GM12878 (cell line): ENCODE measurements at regions not wholly inside any gene's neighbourhood (a gene's known extent, or its start where the extent isn't known, plus 50 kb on each side); places are given as distances from the start of the nearest gene placed in this dataset.

ENCODE experiments used
- ATAC-seq: fragments of 200-7000 bp; cut with Tn5 transposase; 3 replicates; pipeline ENCODE4 v1.9.1; 2020; ENCODE audit warnings: mild to moderate bottlenecking, moderate library complexity
- BruUV-seq: library from RNA; stranded (reverse); fragments of 400-500 nt; replicated peaks from 2 replicates; lab custom pipeline; 2021; lab: Mats Ljungman, UMichigan
- CTCF ChIA-PET: fragments of 300-600 bp; sonication (Branson Sonifier 250); formaldehyde crosslinking; extraction: SDS; loops from one replicate; lab custom pipeline; 2021; ENCODE audit warnings: inconsistent platforms; lab: Yijun Ruan, JAX
- POLR2A ChIA-PET: fragments of 350-600 bp; formaldehyde crosslinking; extraction: SDS; loops from one replicate; lab custom pipeline; 2021; ENCODE audit warnings: inconsistent platforms; lab: Charles Lee
- RAD21 ChIA-PET: fragments of 300-600 bp; sonication (Branson Sonifier 250); formaldehyde crosslinking; loops from one replicate; lab custom pipeline; 2023; ENCODE audit warnings: antibody characterized with exemption; ENCODE audit not compliant: unreplicated experiment; lab: Charles Lee
- SMC1A ChIA-PET: fragments of 300-600 bp; sonication (Branson Sonifier 250); formaldehyde crosslinking; loops from one replicate; lab custom pipeline; 2023; ENCODE audit not compliant: unreplicated experiment, uncharacterized antibody; lab: Charles Lee
- DNase-seq: peaks from one replicate; pipeline ENCODE4 v3.0.0-alpha.2; 2011; ENCODE audit warnings: low read depth, low spot score
- FAIRE-seq: peaks from 3 replicates; lab custom pipeline; 2011; peaks lifted over from hg19 to GRCh38; lab: Jason Lieb, UNC
- H2AFZ ChIP-seq: 2 replicates; pipeline ENCODE4 v1.6.0; 2011; ENCODE audit warnings: low read depth, low read length, control low read depth; ENCODE audit not compliant: control insufficient read depth
- H3K27ac ChIP-seq: 2 replicates; pipeline ENCODE4 v1.5.1; 2011; ENCODE audit warnings: control low read depth; ENCODE audit not compliant: control insufficient read depth, insufficient read depth
- H3K27me3 ChIP-seq, 2 experiments: replicated peaks in 1 of 2; 2 replicates each; pipeline versions ENCODE4 v1.6.0 to v1.6.1; 2011; ENCODE audit warnings: low read length in 1 of 2; ENCODE audit not compliant: control insufficient read depth in 2 of 2, insufficient read depth in 2 of 2
- H3K36me3 ChIP-seq, 2 experiments: 2 replicates each; pipeline ENCODE4 v1.5.1; 2011; ENCODE audit warnings: low read length in 1 of 2; ENCODE audit not compliant: control insufficient read depth in 2 of 2, insufficient read depth in 2 of 2
- H3K4me1 ChIP-seq: 2 replicates; pipeline ENCODE4 v1.6.1; 2011; ENCODE audit warnings: mild to moderate bottlenecking, low read length, moderate library complexity, mixed read lengths; ENCODE audit not compliant: control insufficient read depth, insufficient read depth
- H3K4me2 ChIP-seq: 2 replicates; pipeline ENCODE4 v1.6.0; 2011; ENCODE audit warnings: control low read depth; ENCODE audit not compliant: control insufficient read depth, insufficient read depth
- H3K4me3 ChIP-seq: fragments of 200-600 bp; sonication (generic); 2 replicates; pipeline ENCODE4 v1.5.1; 2016
- H3K79me2 ChIP-seq: 2 replicates; pipeline ENCODE4 v1.6.0; 2011; ENCODE audit warnings: low read length; ENCODE audit not compliant: control insufficient read depth, insufficient read depth
- H3K9ac ChIP-seq: 2 replicates; pipeline ENCODE4 v1.8.0; 2011; ENCODE audit warnings: low read length, control low read depth, mixed read lengths; ENCODE audit not compliant: control insufficient read depth, insufficient read depth
- H3K9me3 ChIP-seq: replicated peaks from 3 replicates; pipeline ENCODE4 v1.5.1; 2011; ENCODE audit warnings: mild to moderate bottlenecking, low read length; ENCODE audit not compliant: control insufficient read depth, insufficient read depth
- H4K20me1 ChIP-seq: 2 replicates; pipeline ENCODE4 v1.6.0; 2011; ENCODE audit not compliant: control insufficient read depth, insufficient read depth
- CTCF ChIP-seq, 3 experiments: IDR thresholded peaks in 2 of 3; conservative IDR thresholded peaks in 1 of 3; 2 replicates each; pipeline ENCODE4 v1.5.1; 2011; ENCODE audit warnings: low read depth in 3 of 3, low read length in 3 of 3, mild to moderate bottlenecking in 3 of 3, control low read depth in 2 of 3, moderate library complexity in 2 of 3, inconsistent platforms in 1 of 3, mixed read lengths in 1 of 3; ENCODE audit not compliant: control insufficient read depth in 2 of 3, insufficient read depth in 1 of 3; ENCODE audit errors: extremely low read depth in 1 of 3
- KDM1A ChIP-seq: fragments of 200-600 bp; sonication (generic); IDR thresholded peaks from 2 replicates; pipeline ENCODE4 v1.6.1; 2016; ENCODE audit warnings: borderline replicate concordance
- POLR2A ChIP-seq: IDR thresholded peaks from 2 replicates; pipeline ENCODE4 v1.6.1; 2011; ENCODE audit warnings: low read depth, mild to moderate bottlenecking, low read length
- SMAD5 ChIP-seq: IDR thresholded peaks from 2 replicates; pipeline ENCODE4 v1.6.1; 2016; ENCODE audit warnings: antibody characterized with exemption, low read depth
- ZBTB11 ChIP-seq: fragments of 450-650 bp; formaldehyde crosslinking; IDR thresholded peaks from 2 replicates; pipeline ENCODE4 v1.5.0; 2022; ENCODE audit warnings: mild to moderate bottlenecking, missing genetic modification characterization
- WGBS: methylation state at CpG from one replicate; pipeline ENCODE4 v1.1.6; 2016; ENCODE audit warnings: low lambda C conversion rate; ENCODE audit not compliant: insufficient replicate concordance, insufficient coverage; ENCODE audit errors: missing lambda C conversion rate; 5-methylcytosine and 5-hydroxymethylcytosine counted together
- in situ Hi-C: fragments of 300-500 bp; cut with MboI; formaldehyde crosslinking; loops from 9 replicates; pipeline ENCODE4 v1.14.3; 2018; ENCODE audit warnings: mixed read lengths
- intact Hi-C: fragments of 100-400 bp; cut with micrococcal nuclease; formaldehyde crosslinking; loops from one replicate; pipeline ENCODE4 v1.14.2; 2022; ENCODE audit not compliant: unreplicated experiment

GRCh38 chr1:24254783-24255182, 64.4 kb upstream of the GRHL3 start:
- WGBS = 78% methylated on average over 9 of the region's 9 CpGs
- H3K27ac ChIP-seq = no peak overlapping the region
- no peak overlapping the region for H3K4me2 ChIP-seq
- H3K79me2 ChIP-seq = no peaks in the 10 kb centered on the region
- no peak overlapping the region for H3K4me3 ChIP-seq
- peaks cover 0 to 1% of the 10 kb centered on the region in 2 experiments; a peak in 2 of 4 replicates for H3K27me3 ChIP-seq
- FAIRE-seq = no peak
- SMC1A ChIA-PET = interaction anchor here (1.4 kb wide), 1 partner anchor 136 kb away, joined by 3 read pairs; no protein-coding TSS in a partner anchor
- intact Hi-C loops = no loop called here
- no peaks in the 10 kb centered on the region for H4K20me1 ChIP-seq
- no TSS peak for BruUV-seq
- H3K9me3 ChIP-seq = no peaks in the 10 kb centered on the region
- H3K36me3 ChIP-seq = no peaks in the 10 kb centered on the region; a peak in 1 of 4 replicates
- H2AFZ ChIP-seq = no peak overlapping the region
- no peak overlapping the region for H3K9ac ChIP-seq
- POLR2A ChIA-PET = no interaction called here
- TF ChIP-seq CTCF (IDR thresholded peaks at IDR 0.05 in 2 of 3, conservative IDR thresholded peaks at IDR 0.05 in 1 of 3; ENCODE audit: control insufficient read depth in 2 of 3, extremely low read depth in 1 of 3, insufficient read depth in 1 of 3, low read depth in 3 of 3, low read length in 3 of 3) (no peak), KDM1A (no peak), SMAD5 (no peak), POLR2A (no peak), ZBTB11 (CRISPR knock-in tag) (no peak)
- TF ChIP-seq, all 136 proteins: peak for 0
- H3K4me1 ChIP-seq = no peaks in the 10 kb centered on the region
- RAD21 ChIA-PET = no interaction called here
- DNase-seq = no peak
- in situ Hi-C loops = no loop called here
- ATAC-seq = no peak
- CTCF ChIA-PET = interaction anchor here (1.2 kb wide), 1 partner anchor 56 kb away, joined by 4 read pairs; no protein-coding TSS in a partner anchor
